ENCODE measurements at regions not wholly inside any gene's neighbourhood (a gene's known extent, or its start where the extent isn't known, plus 50 kb on each side); places are given as distances from the start of the nearest gene placed in this dataset.

DNA sequence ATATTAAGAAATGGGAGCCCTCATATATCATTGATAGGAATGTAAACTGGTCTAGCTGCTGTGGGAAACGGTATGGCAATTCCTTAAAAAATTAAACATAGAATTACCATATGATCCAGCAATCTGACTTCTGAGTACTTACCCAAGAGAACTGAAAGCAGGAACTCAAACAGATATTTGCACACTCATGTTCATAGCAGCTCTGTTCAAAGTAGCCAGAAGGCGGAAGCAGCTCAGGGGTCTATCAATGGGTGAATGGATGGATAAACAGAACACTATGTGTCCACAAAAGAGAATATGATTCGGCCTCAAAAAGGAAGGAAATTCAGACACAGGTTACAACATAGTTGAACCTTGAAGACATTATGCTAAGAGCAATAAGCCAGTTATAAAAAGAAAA is 135.7 kb upstream of the NDUFV2 start:
- 73 to 83% methylated on average over 3 of the region's 3 CpGs for WGBS, 2 donors
- no peak for TF ChIP-seq POLR2A (IDR thresholded peaks at IDR 0.05)
- TF ChIP-seq, protein P1, sequence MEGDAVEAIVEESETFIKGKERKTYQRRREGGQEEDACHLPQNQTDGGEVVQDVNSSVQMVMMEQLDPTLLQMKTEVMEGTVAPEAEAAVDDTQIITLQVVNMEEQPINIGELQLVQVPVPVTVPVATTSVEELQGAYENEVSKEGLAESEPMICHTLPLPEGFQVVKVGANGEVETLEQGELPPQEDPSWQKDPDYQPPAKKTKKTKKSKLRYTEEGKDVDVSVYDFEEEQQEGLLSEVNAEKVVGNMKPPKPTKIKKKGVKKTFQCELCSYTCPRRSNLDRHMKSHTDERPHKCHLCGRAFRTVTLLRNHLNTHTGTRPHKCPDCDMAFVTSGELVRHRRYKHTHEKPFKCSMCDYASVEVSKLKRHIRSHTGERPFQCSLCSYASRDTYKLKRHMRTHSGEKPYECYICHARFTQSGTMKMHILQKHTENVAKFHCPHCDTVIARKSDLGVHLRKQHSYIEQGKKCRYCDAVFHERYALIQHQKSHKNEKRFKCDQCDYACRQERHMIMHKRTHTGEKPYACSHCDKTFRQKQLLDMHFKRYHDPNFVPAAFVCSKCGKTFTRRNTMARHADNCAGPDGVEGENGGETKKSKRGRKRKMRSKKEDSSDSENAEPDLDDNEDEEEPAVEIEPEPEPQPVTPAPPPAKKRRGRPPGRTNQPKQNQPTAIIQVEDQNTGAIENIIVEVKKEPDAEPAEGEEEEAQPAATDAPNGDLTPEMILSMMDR (IDR thresholded peaks at IDR 0.05), result no peak
- DNase-seq (no peak), ATAC-seq (no peak)
- Histone ChIP-seq H3K4me3 (no peak overlapping the region), H3K4me1 (no peaks in the 10 kb centered on the region), H3K27me3 (no peaks in the 10 kb centered on the region), H3K9me3 (no peaks in the 10 kb centered on the region), H3K36me3 (replicated peaks in 1 of 2; ENCODE audit: insufficient read depth in 1 of 2, low read depth in 2 of 2) (no peaks in the 10 kb centered on the region), H3K27ac (no peak overlapping the region)
- intact Hi-C loops (cut with DNase I), result no loop called here

DNA sequence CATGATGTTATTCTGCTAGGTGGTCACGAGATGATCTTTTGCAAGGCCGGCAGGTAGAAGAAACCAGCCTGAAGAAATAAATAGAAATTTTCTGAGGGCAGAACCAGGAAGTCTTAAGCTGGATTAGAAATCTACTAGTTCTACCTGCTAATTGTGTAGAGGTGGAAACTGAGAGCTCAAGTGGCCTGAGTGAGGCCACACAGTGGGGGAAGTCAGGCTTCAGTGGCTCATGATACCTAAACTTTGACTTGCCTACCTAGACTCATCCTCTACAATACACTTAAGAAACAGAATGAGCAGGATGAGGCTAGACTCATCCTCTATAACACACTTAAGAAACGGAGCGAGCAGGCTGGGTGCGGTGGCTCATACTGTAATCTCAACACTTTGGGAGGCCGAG is 134.9 kb upstream of the NDUFV2 start:
- no peaks in the 10 kb centered on the region for H3K27me3 ChIP-seq
- intact Hi-C loops (cut with DNase I), result no loop called here
- ATAC-seq (no peak), DNase-seq (no peak)
- 92 to 95% methylated on average over 6 of the region's 6 CpGs for WGBS, 2 donors
- TF ChIP-seq POLR2A (IDR thresholded peaks at IDR 0.05), result no peak
- TF ChIP-seq, protein P1 (IDR thresholded peaks at IDR 0.05), result no peak
- no peaks in the 10 kb centered on the region for H3K4me1 ChIP-seq
- H3K4me3 ChIP-seq, result no peak overlapping the region
- H3K9me3 ChIP-seq, result no peaks in the 10 kb centered on the region
- no peaks in the 10 kb centered on the region for H3K36me3 ChIP-seq (replicated peaks in 1 of 2; ENCODE audit: insufficient read depth in 1 of 2, low read depth in 2 of 2)
- no peak overlapping the region for H3K27ac ChIP-seq

DNA sequence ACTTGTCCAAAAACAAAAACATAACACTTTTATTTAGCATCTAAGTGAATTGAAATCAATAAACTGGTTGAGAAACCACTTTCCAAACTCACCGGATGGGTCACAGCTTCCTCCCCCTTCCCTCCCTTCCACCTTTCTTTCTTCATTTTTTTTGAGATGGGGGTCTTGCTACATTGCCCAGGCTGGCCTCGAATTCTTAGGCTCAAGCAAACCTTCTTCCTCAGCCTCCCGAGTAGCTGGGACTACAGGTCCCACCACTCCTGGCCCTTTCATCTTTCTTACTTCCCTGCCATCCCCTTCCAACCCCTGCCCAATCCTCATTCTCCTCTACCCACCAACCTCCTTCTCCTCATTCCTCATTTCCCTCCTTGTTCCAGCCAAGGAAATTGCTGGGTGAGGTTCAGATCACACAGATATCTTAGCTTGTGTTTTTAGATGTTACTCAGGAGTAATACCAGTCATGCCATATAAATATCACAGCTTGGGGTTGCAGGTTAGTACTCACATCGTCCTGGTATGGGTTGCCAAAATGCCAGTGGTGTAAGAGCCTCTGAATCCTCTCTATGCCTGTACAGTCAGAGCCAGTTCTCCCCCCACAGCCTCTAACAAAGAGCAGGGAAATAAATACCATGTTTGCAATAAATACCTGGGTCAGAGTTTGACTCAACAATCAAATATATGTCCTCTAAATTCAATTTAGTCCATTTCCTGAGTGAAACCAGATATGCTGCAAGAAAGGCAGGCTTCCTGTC is 132.7 kb upstream of the NDUFV2 start:
- Histone ChIP-seq H3K9me3 (no peaks in the 10 kb centered on the region), H3K27me3 (no peaks in the 10 kb centered on the region), H3K4me1 (no peaks in the 10 kb centered on the region), H3K36me3 (replicated peaks in 1 of 2; ENCODE audit: insufficient read depth in 1 of 2, low read depth in 2 of 2) (no peaks in the 10 kb centered on the region), H3K27ac (no peak overlapping the region), H3K4me3 (no peak overlapping the region)
- WGBS, 2 donors, result 49 to 60% methylated on average over 4 of the region's 4 CpGs
- ATAC-seq (no peak), DNase-seq (no peak)
- intact Hi-C loops (cut with DNase I), result no loop called here
- TF ChIP-seq, protein P1 (IDR thresholded peaks at IDR 0.05), result no peak
- no peak for TF ChIP-seq POLR2A (IDR thresholded peaks at IDR 0.05)

DNA sequence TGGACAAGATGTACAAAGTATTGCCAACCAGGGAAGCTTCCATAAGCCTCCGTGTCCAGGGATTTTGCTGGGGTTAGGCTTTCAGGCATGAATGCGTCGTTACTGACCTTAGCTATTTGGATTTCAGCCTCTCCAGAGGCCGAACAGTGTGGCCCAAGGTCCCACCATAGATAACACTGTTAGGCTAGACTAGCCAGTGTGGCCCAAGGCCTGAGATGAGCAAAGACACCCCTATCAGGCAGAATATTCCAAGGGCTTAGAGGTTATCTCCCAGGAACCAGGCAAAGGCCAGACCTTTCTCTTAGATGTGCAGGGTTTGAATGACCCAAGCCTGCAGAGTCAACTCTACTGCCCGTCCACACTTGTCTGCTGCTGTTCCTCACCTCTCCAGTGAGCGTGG is 131.7 kb upstream of the NDUFV2 start:
- no peak for DNase-seq
- H3K4me3 ChIP-seq, result no peak overlapping the region
- no peak overlapping the region for H3K27ac ChIP-seq
- ATAC-seq, result no peak
- WGBS, 2 donors, result 92 to 96% methylated on average over 4 to 6 of the region's 6 CpGs
- H3K27me3 ChIP-seq, result no peaks in the 10 kb centered on the region
- TF ChIP-seq POLR2A (IDR thresholded peaks at IDR 0.05), result no peak
- TF ChIP-seq, protein P1 (IDR thresholded peaks at IDR 0.05), result no peak
- H3K36me3 ChIP-seq (replicated peaks in 1 of 2; ENCODE audit: insufficient read depth in 1 of 2, low read depth in 2 of 2), result no peaks in the 10 kb centered on the region
- no peaks in the 10 kb centered on the region for H3K4me1 ChIP-seq
- intact Hi-C loops (cut with DNase I), result no loop called here
- H3K9me3 ChIP-seq, result no peaks in the 10 kb centered on the region

DNA sequence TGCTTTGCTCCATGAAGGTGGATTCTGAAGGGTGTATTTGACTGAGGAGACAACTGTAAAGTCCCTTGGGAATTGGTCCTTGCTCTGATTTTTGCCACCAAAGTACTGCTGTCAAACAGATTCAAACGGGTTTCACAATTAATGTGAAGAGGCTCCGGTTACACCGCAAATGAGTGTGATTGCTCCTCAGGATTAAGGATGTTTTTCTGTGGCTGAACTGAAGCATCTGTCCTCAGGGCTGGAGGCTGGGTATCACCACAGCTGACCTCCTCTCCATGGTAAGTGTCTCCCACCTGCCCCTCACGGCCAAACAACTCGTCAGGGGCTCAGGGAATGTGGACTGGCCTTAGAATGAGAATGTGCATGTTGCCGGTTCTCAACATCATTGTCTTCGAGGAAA is 130.4 kb upstream of the NDUFV2 start:
- 74 to 87% methylated on average over 7 of the region's 7 CpGs for WGBS, 2 donors
- H3K4me3 ChIP-seq, result no peak overlapping the region
- DNase-seq, result no peak
- H3K27ac ChIP-seq, result no peak overlapping the region
- intact Hi-C loops (cut with DNase I), result no loop called here
- H3K9me3 ChIP-seq, result no peaks in the 10 kb centered on the region
- ATAC-seq, result no peak
- H3K4me1 ChIP-seq, result no peaks in the 10 kb centered on the region
- TF ChIP-seq, protein P1 (IDR thresholded peaks at IDR 0.05), result no peak
- no peak for TF ChIP-seq POLR2A (IDR thresholded peaks at IDR 0.05)
- H3K36me3 ChIP-seq (replicated peaks in 1 of 2; ENCODE audit: insufficient read depth in 1 of 2, low read depth in 2 of 2), result no peaks in the 10 kb centered on the region
- H3K27me3 ChIP-seq, result no peaks in the 10 kb centered on the region
